HG03095 (cell line): ENCODE measurements at regions not wholly inside any gene's neighbourhood (a gene's known extent, or its start where the extent isn't known, plus 50 kb on each side); places are given as distances from the start of the nearest gene placed in this dataset.
"Not testable (repeated sequence)": the region's sequence is repeated elsewhere in the genome, so short reads cannot be mapped to it uniquely, and the experiment has no call there.

ENCODE experiments used
- ATAC-seq: cut with Tn5 transposase; IDR thresholded peaks from one replicate; pipeline ENCODE4 v1.9.1; 2021; ENCODE audit warnings: moderate library complexity; ENCODE audit not compliant: unreplicated experiment

DNA sequence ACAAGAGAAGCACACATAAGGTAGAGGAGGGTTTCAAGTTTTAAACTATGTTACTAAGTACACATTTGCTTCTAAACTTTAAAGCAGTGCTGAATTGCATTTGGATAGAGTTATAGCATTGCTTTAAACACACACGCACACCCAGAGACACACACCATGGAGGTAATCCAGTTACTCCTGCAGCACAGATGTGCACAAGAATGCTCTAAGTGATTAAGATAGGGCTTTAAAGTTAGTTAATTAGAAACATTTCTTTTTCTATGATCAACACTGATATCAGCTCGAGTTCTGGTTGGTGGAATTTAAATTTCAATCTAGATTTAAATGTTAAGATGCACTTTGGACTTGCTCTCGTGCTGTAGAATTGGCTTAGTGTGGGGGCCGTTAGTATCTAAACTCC is 492.3 kb downstream of the ZEB2 start:
- no peak for ATAC-seq

DNA sequence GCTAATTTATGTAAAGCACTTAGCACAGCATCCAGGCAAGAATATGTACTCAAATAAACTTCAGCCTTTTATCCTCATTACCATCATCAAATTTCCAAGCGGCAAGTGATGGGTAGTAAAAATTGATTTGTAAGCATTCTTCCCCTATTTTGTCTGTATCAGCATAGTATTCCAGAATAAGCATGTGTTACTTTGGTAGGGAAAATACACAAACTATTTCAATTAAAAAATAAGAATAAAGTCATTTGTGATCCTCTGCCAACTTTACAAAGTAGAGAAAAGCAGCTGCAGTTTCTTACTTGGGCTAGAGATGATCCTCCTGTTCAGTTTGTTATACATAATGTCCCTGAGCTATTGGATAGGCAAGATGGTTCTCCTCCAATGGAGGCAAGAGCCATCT is 493.2 kb downstream of the ZEB2 start:
- ATAC-seq: no peak

GRCh38 chr2:144020047-144020446 is 499.9 kb downstream of the ZEB2 start:
- ATAC-seq: no peak

DNA sequence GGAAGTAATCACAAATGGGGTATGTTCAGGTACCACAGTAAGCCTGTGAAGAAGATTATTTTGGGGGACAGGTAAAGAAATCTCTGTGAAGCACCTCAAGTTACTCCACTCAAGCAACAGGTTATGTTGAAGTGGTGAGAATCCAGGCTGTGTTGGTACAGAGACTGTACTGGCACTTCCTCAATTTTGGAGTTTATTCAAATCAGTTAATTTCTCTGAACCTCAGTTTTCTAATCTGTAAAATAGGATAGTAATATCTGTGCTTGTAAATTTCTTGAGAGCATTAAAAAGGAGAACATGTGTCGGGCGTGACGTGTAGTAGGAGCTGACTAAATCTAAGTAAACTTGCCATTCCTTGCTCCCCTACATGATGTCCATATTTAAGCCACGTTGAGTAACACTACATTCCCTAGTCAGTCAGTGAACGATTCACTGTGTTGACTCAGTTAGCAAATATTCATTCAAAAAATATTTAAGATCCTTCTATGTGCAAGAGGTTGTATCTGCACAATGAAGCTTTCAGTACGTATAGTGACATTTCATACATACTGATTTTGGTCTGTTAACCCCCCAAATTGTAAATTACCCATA is 504.2 kb downstream of the ZEB2 start:
- no peak for ATAC-seq

DNA sequence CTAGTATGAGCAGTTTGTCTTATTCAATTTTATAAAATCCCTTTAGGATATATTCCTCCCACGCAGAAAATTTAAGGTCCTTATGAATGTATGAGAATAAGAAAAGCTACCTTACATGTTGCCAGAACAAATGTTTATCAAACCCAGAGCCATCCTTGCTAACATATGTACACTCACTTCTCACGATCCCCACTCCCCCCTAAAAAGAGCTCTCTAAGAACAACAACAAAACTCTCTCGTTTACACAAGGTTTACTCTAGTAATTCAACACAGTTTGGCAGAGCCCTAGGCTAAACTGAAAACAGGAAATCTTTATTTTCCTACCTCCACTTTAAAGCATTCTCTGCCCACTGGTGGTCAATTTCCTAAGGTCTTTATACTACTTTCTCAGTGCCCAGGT is 504.9 kb downstream of the ZEB2 start:
- ATAC-seq: no peak

GRCh38 chr2:144014103-144014502 is 505.8 kb downstream of the ZEB2 start:
- ATAC-seq: no peak

DNA sequence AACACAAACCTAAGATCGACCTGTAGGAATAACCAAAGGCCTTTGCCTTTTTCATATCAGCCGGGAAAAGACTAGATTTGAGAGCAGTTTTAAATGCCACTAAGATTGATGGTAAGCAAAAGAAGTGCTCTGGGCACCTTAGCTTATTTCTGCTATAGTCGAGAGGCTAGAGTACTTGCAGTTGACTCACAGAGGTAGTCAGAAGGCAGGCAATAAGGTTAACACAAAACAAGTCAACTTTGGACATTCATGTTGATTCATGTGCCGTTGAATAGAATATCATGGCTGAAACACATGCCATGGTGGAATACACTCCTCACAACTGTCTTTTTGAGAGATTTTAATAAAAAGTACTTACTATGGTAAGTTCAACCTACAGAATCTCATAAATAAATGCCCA is 507.6 kb downstream of the ZEB2 start:
- ATAC-seq: no peak

- no peak for ATAC-seq
Observed at GRCh38 chr2:144011553-144011952, 508.4 kb downstream of the ZEB2 start.

DNA sequence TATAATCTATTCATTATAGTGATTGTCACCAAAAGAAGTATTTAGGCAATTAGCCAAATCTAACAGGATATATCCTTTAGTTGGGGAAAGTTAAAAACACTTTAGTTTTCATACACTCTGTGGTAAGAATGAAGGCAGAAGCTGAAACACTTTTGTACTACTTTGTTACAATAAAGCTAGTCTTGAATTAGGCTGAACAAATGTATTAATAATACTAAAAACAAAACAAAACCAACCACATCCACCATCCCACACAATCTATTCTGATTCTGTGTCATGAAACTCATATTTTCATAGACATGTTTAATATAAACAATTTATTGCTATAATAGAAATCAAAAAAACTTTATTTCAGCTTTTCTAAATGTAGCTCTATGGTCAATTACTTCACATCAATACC is 508.8 kb downstream of the ZEB2 start:
- no peak for ATAC-seq

DNA sequence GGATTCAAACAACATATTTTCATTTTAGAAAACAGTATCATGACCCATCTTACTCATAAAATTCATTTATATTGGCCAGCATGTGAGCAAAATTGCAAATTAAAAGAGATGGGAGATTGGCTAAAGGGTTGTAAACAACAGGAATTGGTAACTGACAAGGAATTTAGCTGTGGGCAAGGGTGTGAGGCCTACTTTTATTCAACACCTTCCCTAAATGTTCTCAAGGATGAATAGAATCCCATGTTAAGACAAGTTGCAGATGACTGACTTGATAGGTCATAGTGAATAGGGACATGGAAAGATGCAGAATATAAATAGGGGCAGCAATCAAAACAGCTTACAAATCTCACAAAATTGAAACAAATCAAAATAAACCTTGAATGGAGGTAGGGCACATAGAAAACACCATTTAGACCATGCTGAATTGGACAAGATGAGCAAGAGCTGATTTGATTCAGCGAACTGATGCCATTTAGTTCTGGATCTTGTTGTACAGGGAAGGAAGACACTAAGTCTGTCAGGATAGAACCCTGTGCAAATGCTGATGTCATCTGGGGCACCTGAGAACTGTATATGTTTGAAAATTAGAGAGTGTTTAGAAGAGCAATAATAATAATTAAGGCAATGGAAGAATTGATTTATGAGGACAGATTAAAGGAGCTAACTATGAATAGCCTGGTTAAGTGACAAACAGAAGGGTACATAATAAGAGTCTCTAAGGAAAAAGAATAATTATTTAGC is 509.7 kb downstream of the ZEB2 start:
- ATAC-seq: no peak

DNA sequence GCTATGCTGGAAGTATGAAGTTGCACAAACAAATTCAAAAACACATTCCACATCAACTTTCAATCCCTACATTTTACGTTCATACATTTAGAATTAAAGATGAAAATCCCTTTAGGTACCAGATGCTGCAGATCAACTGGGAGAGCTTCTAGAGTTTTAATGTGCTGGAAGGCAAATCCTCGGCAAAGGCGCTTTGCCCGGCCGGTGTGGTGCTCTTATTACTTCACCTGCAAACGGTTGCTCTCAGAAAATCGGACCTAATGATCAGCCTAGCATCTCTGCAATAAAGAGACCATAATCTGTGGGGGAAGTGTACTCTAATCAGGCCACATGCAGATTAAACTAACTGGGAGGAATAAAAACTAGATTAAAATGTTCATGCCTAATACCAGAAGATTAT is 513.8 kb downstream of the ZEB2 start:
- no peak for ATAC-seq

DNA sequence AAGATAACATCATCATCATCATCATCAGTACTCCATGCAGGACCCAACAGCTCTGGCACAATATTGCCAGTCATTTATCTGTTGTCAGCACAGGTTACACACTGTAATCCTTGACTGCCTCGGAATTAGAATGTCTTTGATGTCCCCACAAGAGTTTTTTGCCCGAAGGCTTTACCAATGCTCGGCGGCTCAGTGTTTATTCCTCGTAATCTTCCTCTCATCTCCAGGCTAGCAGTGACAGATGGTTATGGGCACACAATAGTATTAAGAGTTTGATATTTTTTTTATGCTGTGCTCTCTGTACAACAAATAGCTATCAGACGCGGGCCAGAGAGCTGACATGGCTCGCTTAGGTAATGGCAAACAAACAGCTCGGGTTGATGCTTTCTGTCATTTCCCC is 515.2 kb downstream of the ZEB2 start:
- ATAC-seq: no peak

DNA sequence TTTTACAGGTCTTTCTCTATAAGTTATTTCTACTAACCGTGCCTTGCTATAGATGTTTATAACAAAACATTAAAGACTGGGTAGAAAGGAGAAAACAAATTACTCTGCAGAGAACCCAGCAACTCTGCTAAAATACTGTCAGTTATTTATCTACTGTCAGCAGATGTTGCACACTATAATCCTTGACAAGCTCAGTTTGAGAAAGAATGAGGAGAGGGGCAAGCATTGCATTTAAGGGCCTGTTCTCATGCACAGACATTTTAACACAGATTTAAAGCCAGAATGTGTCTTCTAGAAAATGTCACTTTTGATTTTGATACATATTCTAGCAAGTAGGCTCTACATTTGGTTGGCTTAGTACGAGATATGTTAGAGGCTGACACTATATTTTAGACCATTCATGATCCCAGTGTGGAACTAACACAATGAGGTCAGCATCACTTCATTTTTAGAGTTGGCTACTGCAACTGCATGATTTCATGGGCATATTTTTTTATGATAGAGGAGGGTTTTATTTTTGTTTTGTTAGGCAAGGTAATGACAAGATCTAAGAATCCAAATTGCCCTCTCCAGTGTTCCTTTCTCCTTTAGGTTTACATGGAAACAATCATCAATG is 516.4 kb downstream of the ZEB2 start:
- no peak for ATAC-seq

- ATAC-seq: no peak
Observed at GRCh38 chr2:143996974-143997373, 522.9 kb downstream of the ZEB2 start.

- ATAC-seq: no peak
Observed at GRCh38 chr2:143994961-143995360, 525.0 kb downstream of the ZEB2 start.

GRCh38 chr2:143991596-143991995 is 528.3 kb downstream of the ZEB2 start:
- not testable (repeated sequence) for ATAC-seq

DNA sequence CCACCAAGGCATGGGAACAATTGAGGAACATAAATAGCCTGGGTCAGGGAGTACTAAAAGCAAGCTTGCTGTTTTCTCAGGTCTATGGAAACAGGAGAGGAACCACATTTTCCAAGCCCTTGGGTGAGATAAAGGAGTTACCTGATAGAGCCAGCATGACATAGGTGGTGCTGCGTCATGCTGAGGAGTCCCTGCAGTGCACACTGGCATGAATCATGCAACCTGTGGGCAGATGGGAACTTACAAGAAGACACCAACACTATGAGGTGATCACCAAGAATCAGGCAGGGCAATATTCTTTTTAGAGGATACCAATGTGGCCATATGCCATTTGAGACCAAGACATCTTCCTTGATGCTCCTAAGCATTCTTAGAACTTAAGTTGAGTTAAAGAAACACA is 531.8 kb downstream of the ZEB2 start:
- no peak for ATAC-seq

GRCh38 chr2:143981428-143981827 is 538.5 kb downstream of the ZEB2 start:
- ATAC-seq: no peak

DNA sequence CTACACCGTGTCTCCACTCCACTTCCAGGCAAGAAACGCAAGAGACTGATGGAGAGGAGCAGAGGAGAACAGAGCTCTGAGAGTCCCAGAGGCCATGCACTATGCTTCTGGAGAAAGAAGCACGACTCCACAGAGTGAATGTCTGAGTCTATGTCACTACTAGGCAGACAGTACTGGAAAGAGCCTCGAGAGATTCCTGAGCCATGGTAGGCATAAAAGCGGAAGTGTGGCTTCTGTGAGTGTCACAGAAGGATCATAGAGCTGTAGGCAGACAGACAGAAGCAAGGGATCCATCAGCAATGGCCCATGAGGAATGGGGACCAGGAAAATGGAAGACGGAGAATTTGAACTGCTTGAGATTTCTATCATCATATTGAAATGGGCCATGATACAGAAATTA is 542.6 kb downstream of the ZEB2 start:
- no peak for ATAC-seq

DNA sequence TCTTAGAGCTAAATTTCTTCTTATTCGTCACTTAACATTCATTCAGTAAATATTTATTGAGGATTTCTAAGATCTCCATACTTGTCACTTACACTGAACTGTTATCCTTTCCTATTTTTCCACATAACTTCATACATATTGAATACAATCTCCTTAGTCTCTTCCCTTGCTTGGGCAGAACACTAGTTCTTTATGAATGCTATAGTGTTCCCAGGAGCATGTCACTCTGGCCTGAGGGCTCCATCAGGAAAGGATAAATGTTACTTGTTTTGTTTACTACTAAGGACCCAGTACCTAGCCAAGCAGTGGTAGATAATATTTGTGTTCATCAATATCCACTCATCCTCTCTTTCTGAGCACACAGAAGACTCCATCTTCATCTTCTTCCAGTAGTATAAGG is 544.7 kb downstream of the ZEB2 start:
- no peak for ATAC-seq

- ATAC-seq: no peak
Observed at GRCh38 chr2:143974262-143974661, 545.7 kb downstream of the ZEB2 start.

GRCh38 chr2:143968860-143969259 is 551.1 kb downstream of the ZEB2 start:
- ATAC-seq: no peak

- no peak for ATAC-seq
Observed at GRCh38 chr2:143968360-143968759, 551.6 kb downstream of the ZEB2 start.
